22Rv1 (cell line): ENCODE measurements at regions not wholly inside any gene's neighbourhood (a gene's known extent, or its start where the extent isn't known, plus 50 kb on each side); places are given as distances from the start of the nearest gene placed in this dataset.

ENCODE experiments used
- H3K27ac ChIP-seq: fragments of 450-650 bp; 2 replicates; pipeline ENCODE4 v1.5.1; 2017
- ZFX ChIP-seq: fragments of 450-650 bp; IDR thresholded peaks from 2 replicates; pipeline ENCODE4 v1.6.1; 2017; ENCODE audit warnings: antibody characterized with exemption, borderline replicate concordance
- TF ChIP-seq, protein P1 (sequence below): fragments of 450-650 bp; IDR thresholded peaks from 2 replicates; pipeline ENCODE4 v1.5.1; 2017; ENCODE audit warnings: mild to moderate bottlenecking

- H3K27ac ChIP-seq = no peak overlapping the region
- TF ChIP-seq, protein P1, sequence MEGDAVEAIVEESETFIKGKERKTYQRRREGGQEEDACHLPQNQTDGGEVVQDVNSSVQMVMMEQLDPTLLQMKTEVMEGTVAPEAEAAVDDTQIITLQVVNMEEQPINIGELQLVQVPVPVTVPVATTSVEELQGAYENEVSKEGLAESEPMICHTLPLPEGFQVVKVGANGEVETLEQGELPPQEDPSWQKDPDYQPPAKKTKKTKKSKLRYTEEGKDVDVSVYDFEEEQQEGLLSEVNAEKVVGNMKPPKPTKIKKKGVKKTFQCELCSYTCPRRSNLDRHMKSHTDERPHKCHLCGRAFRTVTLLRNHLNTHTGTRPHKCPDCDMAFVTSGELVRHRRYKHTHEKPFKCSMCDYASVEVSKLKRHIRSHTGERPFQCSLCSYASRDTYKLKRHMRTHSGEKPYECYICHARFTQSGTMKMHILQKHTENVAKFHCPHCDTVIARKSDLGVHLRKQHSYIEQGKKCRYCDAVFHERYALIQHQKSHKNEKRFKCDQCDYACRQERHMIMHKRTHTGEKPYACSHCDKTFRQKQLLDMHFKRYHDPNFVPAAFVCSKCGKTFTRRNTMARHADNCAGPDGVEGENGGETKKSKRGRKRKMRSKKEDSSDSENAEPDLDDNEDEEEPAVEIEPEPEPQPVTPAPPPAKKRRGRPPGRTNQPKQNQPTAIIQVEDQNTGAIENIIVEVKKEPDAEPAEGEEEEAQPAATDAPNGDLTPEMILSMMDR = no peak
- no peak for TF ChIP-seq ZFX
These were observed 184.3 kb upstream of the DGKB start for GRCh38 chr7:15086862-15087261.

- no peak for TF ChIP-seq ZFX
- TF ChIP-seq, protein P1 = no peak
- no peak overlapping the region for H3K27ac ChIP-seq
These were observed 183.6 kb upstream of the DGKB start for GRCh38 chr7:15086131-15086611.

- TF ChIP-seq, protein P1 = no peak
- TF ChIP-seq ZFX = no peak
- H3K27ac ChIP-seq = no peak overlapping the region
These were observed 182.8 kb upstream of the DGKB start for GRCh38 chr7:15085366-15085765.

DNA sequence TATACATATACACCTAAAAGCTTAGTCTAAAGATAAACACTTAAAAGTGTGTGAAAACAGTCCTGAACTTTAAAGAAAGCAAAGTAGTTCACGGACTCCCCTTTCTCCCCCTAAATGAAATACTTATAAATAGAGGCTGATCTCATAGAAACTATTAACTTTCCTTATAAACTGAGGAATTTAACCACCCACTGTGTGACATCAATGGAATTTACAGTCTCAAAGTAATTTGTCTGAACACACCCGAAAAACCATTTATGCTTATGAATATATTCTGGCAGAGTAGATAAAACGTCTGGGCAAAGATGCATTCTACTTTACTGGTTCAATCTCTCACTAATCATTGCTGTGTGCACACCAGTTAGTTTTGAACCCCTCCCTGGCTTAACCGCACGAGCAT is 181.8 kb upstream of the DGKB start:
- no peak for TF ChIP-seq ZFX
- TF ChIP-seq, protein P1 = no peak
- no peak overlapping the region for H3K27ac ChIP-seq

DNA sequence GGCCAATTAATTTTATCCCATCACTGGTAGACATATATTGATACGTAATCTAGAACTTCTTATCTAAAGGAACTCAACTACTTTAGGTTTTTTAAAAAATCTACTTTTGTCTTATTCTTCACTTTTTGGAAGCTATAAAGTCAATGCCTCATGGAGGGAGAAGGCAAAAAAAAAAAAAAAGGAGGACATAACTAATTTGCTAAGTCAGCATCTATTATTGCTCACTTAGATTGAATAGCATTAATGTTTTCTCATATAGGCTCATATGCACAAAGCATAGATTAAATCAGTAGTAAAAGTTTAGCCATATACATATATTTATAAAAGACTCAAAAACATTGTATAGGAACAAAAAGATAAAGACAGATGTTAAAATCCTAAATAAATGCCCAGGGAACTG is 179.3 kb upstream of the DGKB start:
- no peak overlapping the region for H3K27ac ChIP-seq
- TF ChIP-seq, protein P1 = no peak
- no peak for TF ChIP-seq ZFX

GRCh38 chr7:15073301-15073700 is 170.8 kb upstream of the DGKB start:
- no peak overlapping the region for H3K27ac ChIP-seq
- TF ChIP-seq ZFX = no peak
- TF ChIP-seq, protein P1 = no peak

GRCh38 chr7:15068324-15068723 is 165.8 kb upstream of the DGKB start:
- H3K27ac ChIP-seq = no peak overlapping the region
- TF ChIP-seq ZFX = no peak
- TF ChIP-seq, protein P1 = no peak
